Stimulated activated naive CD4-positive, alpha-beta T cell treated with Interleukin-2 at 50 U/mL for 16 hours (primary cell): ENCODE measurements at regions not wholly inside any gene's neighbourhood (a gene's known extent, or its start where the extent isn't known, plus 50 kb on each side); places are given as distances from the start of the nearest gene placed in this dataset.
"Not testable (repeated sequence)": the region's sequence is repeated elsewhere in the genome, so short reads cannot be mapped to it uniquely, and the experiment has no call there.

Experiments
- DNase-seq: peaks from one replicate; lab custom pipeline; 2025; lab: John Stamatoyannopoulos, UW

DNA sequence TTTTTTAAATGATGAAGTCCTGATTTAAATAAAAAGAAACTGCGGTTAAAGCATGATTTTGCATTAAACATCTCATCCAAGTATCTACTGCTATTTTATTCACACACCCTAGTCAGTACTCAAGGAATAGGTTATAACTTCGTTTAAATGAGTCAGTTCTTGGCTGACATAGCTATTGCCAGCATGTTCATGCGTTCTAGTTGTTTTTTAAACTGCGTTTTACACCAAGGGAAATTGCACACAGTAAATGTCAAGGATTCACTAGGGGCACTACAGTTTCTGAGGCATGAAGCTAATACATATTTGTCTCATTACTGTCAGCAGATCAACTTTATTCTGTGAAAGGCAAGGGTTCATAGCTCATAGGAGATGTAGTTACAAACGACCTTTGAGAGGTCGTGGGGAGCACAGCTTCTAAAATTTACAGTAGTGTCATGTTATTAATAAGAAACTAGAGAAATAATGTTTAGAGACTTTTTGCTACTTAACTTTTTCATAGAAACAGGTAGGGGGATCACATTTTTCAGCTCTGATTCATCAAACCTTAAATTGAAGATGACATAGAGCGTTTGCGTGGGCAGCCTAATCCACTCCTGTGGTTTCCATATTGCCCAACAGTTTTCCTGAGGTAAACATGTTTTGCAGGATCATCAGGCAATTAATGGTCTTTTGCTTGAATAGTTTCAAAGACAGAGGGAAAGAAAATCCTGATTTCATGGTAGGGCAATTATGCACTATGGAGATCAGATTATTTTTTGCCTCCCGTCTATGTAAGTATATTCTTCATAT lies 2222.7 kb upstream of the WWC1 start:
- no peak for DNase-seq

GRCh38 chr5:166073901-166074581 lies 2217.4 kb upstream of the WWC1 start:
- no peak for DNase-seq

- DNase-seq = no peak
Measured at GRCh38 chr5:166074582-166075481, 2216.6 kb upstream of the WWC1 start.

- DNase-seq = no peak
Measured at GRCh38 chr5:166083183-166083959, 2208.1 kb upstream of the WWC1 start.

DNA sequence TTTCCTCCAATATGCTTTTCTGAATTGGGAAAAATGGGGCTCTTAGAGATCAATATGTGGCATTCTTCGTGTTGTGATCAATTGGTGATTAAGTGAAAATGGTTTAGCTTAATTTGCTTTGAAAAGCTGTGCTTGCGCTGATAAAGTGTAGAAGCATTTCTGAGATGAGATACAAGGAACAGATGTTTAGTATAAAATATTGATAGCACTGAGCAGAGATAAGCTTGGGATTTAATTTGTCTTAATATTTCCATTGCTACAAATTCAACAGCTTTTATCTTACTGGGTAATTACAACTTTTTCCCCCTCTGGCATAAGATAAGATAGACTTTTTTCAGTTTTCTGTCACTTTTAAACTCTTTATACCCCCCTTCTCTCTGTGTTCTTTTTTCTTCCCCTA lies 2204.9 kb upstream of the WWC1 start:
- DNase-seq = no peak

DNA sequence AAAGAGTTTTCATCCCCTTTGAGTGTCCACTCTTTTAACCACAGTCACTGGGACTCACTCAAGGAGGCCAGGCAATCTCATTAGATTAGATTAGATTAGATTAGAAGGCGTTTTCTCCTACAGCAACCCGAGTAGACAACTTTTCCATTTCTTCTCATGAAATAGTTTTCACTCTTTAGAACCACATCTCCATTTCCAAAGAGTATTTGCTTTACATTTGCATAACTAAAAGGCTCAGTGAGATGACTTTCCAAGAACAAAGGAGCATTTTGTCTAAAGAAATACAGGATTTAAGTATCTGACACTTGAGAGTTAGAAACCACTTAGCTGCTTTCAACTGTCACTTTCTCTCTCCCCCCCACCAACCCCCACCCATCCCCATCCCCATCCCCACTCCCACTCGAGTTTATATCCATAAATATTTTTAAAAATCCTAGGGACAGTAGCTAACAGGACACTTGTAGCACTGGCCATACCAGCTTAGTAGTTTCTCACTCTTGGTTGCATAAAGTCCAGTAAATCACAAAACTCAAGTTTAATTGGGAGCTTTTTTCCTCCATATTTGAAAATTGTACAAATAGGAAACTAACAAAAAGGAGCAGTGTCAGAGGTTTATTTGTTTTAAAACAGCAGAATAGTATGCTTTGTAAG lies 2202.9 kb upstream of the WWC1 start:
- DNase-seq = no peak

GRCh38 chr5:166091931-166092330 lies 2199.5 kb upstream of the WWC1 start:
- no peak for DNase-seq

GRCh38 chr5:166093312-166093711 lies 2198.1 kb upstream of the WWC1 start:
- no peak for DNase-seq

- no peak for DNase-seq
Measured at GRCh38 chr5:166102947-166103346, 2188.5 kb upstream of the WWC1 start.

DNA sequence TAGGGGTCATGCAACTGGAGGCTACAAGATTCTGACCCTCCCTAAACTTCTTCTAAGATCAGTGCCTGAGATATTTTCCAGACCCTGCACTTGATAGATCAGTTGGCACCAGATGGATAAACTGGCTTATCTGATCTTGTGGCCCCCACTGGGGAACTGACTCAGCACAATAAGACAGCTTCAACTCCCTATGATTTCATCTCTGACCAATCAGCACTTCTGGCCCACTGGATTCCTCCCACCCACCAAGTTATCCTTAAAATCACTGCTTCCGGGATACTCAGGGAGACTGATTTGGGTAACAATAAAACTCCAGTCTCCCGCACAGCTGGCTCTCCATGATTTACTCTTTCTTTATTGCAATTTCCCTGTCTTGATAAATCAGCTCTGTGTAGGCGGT lies 2180.4 kb upstream of the WWC1 start:
- no peak for DNase-seq

DNA sequence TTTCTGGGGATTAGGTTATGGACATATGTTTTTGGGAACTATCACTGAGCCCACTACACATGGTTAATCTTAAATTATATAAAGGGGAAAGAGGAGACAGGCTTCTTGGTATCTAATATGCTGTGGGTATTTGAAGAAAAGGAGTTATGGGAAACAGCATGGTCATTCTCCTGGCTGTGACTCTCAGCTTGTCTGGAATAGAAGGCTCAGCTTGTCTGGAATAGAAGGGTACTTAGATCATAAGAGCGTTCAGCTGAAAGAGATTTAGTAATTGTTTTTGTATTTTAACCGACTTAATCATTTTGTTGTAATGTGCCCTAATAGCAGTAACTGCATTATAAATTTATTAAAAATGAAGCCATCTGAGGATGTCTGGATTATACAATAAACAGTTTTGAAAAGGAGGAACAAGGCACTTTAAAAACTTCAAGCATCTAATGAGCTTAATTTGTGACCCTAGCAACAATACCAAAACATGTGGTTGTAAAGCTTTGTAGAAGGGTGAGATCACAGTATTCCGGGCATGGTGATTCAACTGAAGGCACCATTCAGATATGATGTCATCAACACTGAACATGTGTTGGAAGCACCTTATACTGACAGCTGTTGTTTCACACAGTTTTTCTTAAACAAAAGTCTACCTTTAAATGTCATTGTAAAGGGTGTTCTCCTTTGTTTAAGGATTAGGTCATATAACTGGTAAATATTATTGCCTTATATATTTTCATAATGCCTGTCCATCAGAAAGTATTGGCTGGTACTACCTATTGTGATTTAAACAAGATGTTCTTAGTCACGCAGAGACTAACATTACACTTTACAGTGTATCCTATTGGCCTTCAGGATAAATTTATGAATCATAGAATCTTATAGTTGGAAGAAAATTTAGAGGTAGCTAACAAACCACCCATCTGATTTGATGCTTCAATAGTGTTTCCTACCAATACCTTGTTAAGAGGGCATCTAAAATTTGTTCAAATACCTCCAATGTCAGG lies 2174.1 kb upstream of the WWC1 start:
- no peak for DNase-seq

GRCh38 chr5:166119506-166119905 lies 2171.9 kb upstream of the WWC1 start:
- DNase-seq = no peak

DNA sequence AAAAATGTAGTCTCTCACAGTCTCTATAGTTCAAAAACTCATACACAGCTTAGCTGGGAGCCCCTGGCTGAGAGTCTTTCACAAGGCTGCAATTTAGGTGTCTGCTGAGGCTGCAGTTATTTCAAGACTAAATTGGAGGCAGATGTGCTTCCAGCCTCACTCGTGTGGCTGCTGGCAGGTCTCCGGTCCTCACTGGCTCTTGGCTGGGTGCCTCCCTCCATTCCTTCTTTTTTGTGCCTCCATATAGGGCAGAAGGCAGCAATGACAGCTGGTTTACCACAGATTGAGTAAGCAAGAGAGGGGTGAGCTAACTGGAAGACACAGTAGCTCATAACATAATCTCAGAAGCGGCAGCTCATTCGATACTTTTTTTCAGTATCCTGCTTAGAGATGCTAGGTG lies 2167.7 kb upstream of the WWC1 start:
- no peak for DNase-seq

DNA sequence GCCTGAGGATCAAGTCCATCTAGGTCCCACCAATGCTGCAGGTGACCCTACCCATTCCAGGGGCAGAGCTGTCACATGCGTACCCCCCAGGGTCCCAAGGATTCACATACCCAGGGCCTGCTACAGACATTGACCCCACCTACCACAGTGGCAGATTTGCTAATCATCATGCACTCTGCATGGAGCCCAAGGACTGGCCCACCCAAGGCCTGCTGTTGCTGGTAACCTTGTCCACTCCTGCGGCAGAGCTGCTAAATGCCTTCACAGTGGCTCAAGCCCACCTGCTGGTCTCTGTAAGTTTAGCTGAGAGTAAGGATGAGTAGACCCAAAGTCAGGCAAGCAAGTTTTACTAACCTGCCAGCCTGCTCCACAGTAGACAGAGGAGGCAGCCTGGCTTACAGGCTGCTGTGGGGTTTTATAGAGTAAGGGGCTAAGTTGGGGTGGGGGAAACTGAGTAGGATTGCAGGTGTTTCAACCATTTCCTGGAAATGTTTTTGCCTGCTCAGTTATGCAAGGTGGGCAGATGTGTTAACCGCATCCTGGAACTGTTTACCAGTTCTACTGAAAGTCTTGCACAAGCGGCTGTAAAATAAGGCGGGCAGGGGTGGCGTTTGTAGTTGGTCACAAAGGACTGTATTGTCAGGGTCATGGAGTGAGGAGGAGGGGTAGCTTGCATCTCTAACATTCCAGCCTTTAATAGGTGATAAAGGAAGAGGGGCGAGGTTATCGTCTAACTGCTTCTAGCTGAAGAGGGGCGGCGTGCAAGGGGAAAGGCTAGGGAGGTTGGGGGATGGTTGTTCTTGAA lies 2163.5 kb upstream of the WWC1 start:
- no peak for DNase-seq

- not testable (repeated sequence) for DNase-seq
Measured at GRCh38 chr5:166145107-166145506, 2146.3 kb upstream of the WWC1 start.

- DNase-seq = no peak
Measured at GRCh38 chr5:166163996-166164610, 2127.3 kb upstream of the WWC1 start.

DNA sequence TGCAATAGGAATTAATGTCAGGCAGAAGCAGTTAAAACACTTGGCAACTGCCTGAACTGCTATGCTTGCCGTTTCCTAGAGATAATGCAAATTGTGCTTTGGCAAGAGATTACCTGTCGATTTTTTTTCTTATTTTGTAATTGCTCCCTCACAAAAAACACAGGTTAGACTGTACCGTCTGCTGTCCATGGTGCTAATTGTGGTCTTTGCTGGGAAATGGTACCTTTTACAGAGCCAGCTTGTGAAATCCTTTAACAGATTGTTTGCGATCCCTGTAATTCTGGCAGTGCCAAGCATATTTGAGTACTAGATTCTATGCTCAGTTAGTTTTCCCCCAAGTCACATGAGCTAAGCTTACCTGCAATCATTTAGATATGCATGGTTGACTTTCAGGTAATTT lies 2125.8 kb upstream of the WWC1 start:
- DNase-seq = no peak

DNA sequence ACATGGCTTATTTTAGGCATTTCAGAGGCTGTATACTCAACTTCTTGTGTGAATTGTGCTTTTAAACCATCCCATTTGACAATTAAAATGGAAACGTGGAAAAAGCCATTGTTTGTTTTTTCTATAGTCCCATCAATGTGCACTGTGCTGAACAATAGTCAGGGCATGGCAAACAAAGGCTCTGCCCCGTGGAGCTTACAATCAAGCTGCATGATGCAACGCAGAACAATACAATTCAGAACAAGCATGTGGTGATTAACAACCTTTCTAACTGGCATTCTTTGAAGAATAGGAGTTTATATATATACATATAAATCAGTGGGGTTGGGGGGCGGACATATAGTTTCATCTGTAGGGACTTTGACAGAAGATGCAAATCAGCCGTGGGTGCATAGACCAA lies 2125.4 kb upstream of the WWC1 start:
- no peak for DNase-seq

DNA sequence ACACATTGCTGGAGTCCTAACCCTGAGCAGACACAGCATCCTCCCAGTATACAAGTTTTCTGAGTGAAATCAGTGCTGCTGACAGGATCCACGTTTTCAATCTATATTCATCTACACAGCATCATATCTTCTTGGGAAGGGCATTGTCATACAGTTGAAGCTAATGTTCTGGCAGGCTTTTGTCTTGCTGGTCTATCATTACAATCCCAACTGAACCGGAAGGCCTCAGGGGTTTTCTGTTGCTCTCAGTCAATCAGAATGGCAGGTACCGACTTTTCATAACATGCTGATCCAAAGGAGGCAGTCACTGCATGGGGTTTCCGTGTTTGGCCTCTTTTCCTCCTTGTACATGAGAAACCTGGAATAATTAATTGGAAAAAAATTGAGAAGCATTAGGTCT lies 2118.8 kb upstream of the WWC1 start:
- no peak for DNase-seq
